A673 (cell line): ENCODE measurements at regions not wholly inside any gene's neighbourhood (a gene's known extent, or its start where the extent isn't known, plus 50 kb on each side); places are given as distances from the start of the nearest gene placed in this dataset.

Source experiments
- BruUV-seq: library from RNA; stranded (reverse); fragments of 400-500 nt; replicated peaks from 2 replicates; lab custom pipeline; 2021; lab: Mats Ljungman, UMichigan
- CTCF ChIA-PET: fragments of 300-600 bp; sonication (Branson Sonifier 250); formaldehyde crosslinking; loops from one replicate; lab custom pipeline; 2022; ENCODE audit warnings: antibody characterized with exemption; lab: Charles Lee
- POLR2A ChIA-PET: fragments of 300-600 bp; sonication (Branson Sonifier 250); formaldehyde crosslinking; loops from one replicate; lab custom pipeline; 2022; ENCODE audit warnings: antibody characterized with exemption; ENCODE audit not compliant: low non-redundant PET; lab: Charles Lee
- DNase-seq: peaks from one replicate; pipeline ENCODE4 v3.0.0-alpha.2; 2015; ENCODE audit warnings: low spot score
- H3K27ac ChIP-seq: fragments of 200-600 bp; sonication (generic); 2 replicates; pipeline ENCODE4 v1.5.1; 2016; ENCODE audit warnings: mixed run types, low read depth, mild to moderate bottlenecking, mixed read lengths, antibody characterized with exemption, low read length; ENCODE audit not compliant: poor library complexity, severe bottlenecking
- H3K27me3 ChIP-seq: fragments of 200-600 bp; sonication (generic); replicated peaks from 2 replicates; pipeline ENCODE4 v1.6.1; 2017; ENCODE audit warnings: mixed run types, low read depth, mild to moderate bottlenecking, mixed read lengths, antibody characterized with exemption, low read length; ENCODE audit not compliant: insufficient read depth, poor library complexity
- H3K36me3 ChIP-seq: fragments of 200-600 bp; sonication (generic); 2 replicates; pipeline ENCODE4 v1.6.1; 2016; ENCODE audit warnings: mixed run types, mild to moderate bottlenecking, mixed read lengths, antibody characterized with exemption, low read length; ENCODE audit not compliant: insufficient read depth, poor library complexity, severe bottlenecking
- H3K4me1 ChIP-seq: fragments of 200-600 bp; sonication (generic); 2 replicates; pipeline ENCODE4 v1.6.1; 2017; ENCODE audit warnings: mixed run types, mild to moderate bottlenecking, mixed read lengths, antibody characterized with exemption, low read length; ENCODE audit not compliant: insufficient read depth, poor library complexity, severe bottlenecking
- H3K4me3 ChIP-seq: fragments of 200-600 bp; sonication (generic); 2 replicates; pipeline ENCODE4 v1.5.1; 2016; ENCODE audit warnings: low read depth, mixed run types, mild to moderate bottlenecking, mixed read lengths, low read length; ENCODE audit not compliant: poor library complexity, severe bottlenecking
- H3K9me3 ChIP-seq: fragments of 200-600 bp; sonication (generic); 2 replicates; pipeline ENCODE4 v1.6.1; 2016; ENCODE audit warnings: mixed run types, low read depth, mild to moderate bottlenecking, mixed read lengths, antibody characterized with exemption, low read length; ENCODE audit not compliant: poor library complexity, severe bottlenecking
- EZH2 ChIP-seq: fragments of 200-600 bp; sonication (generic); IDR thresholded peaks from 2 replicates; pipeline ENCODE4 v1.6.1; 2017; ENCODE audit warnings: borderline replicate concordance, low read depth, mild to moderate bottlenecking, mixed read lengths, antibody characterized with exemption, low read length; ENCODE audit not compliant: poor library complexity, severe bottlenecking
- intact Hi-C: fragments of 100-400 bp; cut with micrococcal nuclease; formaldehyde crosslinking; loops from one replicate; pipeline ENCODE4 v1.10.0; 2022; ENCODE audit not compliant: unreplicated experiment
- TF ChIP-seq, protein P1 (sequence below): fragments of 300-800, 200-600 bp; sonication (generic); conservative IDR thresholded peaks from 2 replicates; pipeline ENCODE4 v1.5.1; 2017; ENCODE audit warnings: low read depth, mild to moderate bottlenecking, antibody characterized with exemption, low read length, moderate library complexity, mixed read lengths

DNA sequence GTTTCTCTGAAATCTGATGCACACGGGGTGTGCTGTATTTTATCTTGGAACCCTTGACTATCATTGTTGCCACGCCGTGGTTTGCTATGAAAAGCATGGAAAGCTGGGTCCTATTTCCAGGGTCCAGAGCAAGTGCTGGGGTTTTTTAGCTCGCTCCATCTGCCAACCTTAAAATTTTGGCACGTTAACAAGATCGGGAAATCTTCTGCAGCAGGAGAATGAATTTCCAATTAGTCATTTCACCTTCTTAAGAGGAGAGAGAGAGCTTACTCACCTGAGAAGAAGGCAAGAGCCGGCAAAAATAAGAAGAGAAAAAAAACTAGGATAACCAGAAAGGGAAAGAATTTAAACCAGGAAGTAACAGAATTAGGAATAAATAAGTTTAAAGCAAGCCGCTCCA, 223.6 kb upstream of the CELF2 start:
- no peak for DNase-seq
- Histone ChIP-seq H3K36me3 (no peaks in the 10 kb centered on the region), H3K4me3 (no peak overlapping the region), H3K4me1 (peaks cover 4% of the 10 kb centered on the region), H3K9me3 (no peaks in the 10 kb centered on the region), H3K27ac (no peak overlapping the region), H3K27me3 (peaks cover 4% of the 10 kb centered on the region)
- BruUV-seq = no TSS peak
- POLR2A ChIA-PET = no interaction called here
- intact Hi-C loops = no loop called here
- CTCF ChIA-PET = no interaction called here
- TF ChIP-seq, protein P1, sequence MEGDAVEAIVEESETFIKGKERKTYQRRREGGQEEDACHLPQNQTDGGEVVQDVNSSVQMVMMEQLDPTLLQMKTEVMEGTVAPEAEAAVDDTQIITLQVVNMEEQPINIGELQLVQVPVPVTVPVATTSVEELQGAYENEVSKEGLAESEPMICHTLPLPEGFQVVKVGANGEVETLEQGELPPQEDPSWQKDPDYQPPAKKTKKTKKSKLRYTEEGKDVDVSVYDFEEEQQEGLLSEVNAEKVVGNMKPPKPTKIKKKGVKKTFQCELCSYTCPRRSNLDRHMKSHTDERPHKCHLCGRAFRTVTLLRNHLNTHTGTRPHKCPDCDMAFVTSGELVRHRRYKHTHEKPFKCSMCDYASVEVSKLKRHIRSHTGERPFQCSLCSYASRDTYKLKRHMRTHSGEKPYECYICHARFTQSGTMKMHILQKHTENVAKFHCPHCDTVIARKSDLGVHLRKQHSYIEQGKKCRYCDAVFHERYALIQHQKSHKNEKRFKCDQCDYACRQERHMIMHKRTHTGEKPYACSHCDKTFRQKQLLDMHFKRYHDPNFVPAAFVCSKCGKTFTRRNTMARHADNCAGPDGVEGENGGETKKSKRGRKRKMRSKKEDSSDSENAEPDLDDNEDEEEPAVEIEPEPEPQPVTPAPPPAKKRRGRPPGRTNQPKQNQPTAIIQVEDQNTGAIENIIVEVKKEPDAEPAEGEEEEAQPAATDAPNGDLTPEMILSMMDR = no peak
- no peak for TF ChIP-seq EZH2

DNA sequence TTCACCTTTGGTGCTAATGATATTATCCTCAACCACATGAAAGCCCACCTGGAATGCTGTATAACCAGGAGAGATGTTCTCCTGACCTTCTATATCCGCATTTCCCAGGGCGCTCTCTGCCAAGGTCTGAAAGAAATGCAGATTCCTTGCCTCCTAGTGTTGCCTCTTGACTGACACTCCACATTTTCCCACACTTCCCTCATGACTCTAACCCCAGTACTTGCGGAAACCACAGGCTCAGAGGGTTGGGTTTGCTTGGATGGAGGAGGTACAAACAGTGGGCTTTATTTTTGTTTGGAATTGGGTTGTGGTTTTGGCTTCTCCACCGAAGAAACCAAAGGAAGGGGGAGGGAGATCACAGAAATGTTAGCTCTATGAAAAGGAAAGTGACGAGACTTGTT, 222.9 kb upstream of the CELF2 start:
- no peak overlapping the region for H3K4me3 ChIP-seq
- ChIA-PET POLR2A (no interaction called here), CTCF (no interaction called here)
- intact Hi-C loops = no loop called here
- no TSS peak for BruUV-seq
- no peaks in the 10 kb centered on the region for H3K9me3 ChIP-seq
- peaks cover 4% of the 10 kb centered on the region for H3K4me1 ChIP-seq
- no peak overlapping the region for H3K27ac ChIP-seq
- peaks cover 4% of the 10 kb centered on the region for H3K27me3 ChIP-seq
- no peak for DNase-seq
- TF ChIP-seq, protein P1 = no peak
- TF ChIP-seq EZH2 = no peak
- H3K36me3 ChIP-seq = no peaks in the 10 kb centered on the region

DNA sequence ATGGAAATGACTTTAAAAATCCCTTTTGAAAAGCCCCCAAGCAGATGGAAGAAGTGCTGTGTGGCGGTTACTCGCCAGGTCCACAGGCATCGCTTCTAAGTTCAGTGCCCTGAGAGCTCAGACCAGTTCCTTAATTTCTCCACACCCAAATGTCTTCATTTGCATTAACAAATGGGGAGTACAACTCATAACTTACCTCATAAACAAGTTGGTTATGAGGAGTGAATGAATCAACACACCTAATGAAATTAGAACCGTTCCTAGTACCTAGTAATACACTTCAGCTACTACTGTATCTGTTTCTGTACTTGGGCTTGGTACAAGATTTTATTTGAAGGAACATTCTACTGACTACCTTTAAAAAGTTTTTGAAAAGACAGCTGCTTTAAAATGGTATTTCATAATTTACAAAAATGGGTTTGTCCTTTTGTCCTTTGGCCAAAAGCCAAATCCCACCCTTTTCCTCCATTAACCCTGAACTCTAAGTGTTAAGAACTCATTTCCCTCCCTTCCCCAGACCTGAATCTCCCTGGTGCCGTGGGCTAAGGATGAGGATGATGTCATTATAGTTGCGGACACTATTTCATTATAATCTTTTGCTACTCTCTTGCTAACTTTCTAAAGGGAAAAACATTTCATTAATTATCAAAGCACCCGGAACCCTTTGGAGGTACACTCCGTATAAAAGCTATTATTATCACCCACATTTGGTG, 221.5 kb upstream of the CELF2 start:
- Histone ChIP-seq H3K36me3 (no peaks in the 10 kb centered on the region), H3K4me3 (no peak overlapping the region), H3K9me3 (no peaks in the 10 kb centered on the region), H3K4me1 (peaks cover 4% of the 10 kb centered on the region), H3K27me3 (peaks cover 4% of the 10 kb centered on the region), H3K27ac (no peak overlapping the region)
- ChIA-PET POLR2A (no interaction called here), CTCF (no interaction called here)
- no TSS peak for BruUV-seq
- peak; percentile 21 for DNase-seq
- no peak for TF ChIP-seq EZH2
- TF ChIP-seq, protein P1 = no peak
- intact Hi-C loops = no loop called here
